WTC11 (cell line): ENCODE measurements at regions not wholly inside any gene's neighbourhood (a gene's known extent, or its start where the extent isn't known, plus 50 kb on each side); places are given as distances from the start of the nearest gene placed in this dataset.

ENCODE experiments used
- ATAC-seq: fragments of 200-7000 bp; cut with Tn5 transposase; 2 replicates; pipeline ENCODE4 v1.10.0; 2021; ENCODE audit warnings: mild to moderate bottlenecking, moderate library complexity
- CTCF ChIA-PET: fragments of 300-600 bp; sonication (Branson Sonifier 250); formaldehyde crosslinking; loops from one replicate; lab custom pipeline; 2021; ENCODE audit warnings: antibody characterized with exemption; lab: Charles Lee
- POLR2A ChIA-PET: fragments of 350-600 bp; sonication (Branson Sonifier 250); formaldehyde crosslinking; loops from one replicate; lab custom pipeline; 2021; ENCODE audit warnings: antibody characterized with exemption; lab: Charles Lee
- DNase-seq: peaks from one replicate; pipeline ENCODE4 v3.0.0; 2021; ENCODE audit warnings: low spot score
- H3K27ac Mint-ChIP-seq: 2 replicates; pipeline ENCODE4 v1.8.0; 2021; ENCODE audit warnings: mixed read lengths
- H3K27me3 Mint-ChIP-seq: 2 replicates; pipeline ENCODE4 v1.8.0; 2021; ENCODE audit warnings: low read depth, mild to moderate bottlenecking, moderate library complexity, mixed read lengths
- H3K36me3 Mint-ChIP-seq: 2 replicates; pipeline ENCODE4 v1.8.0; 2021; ENCODE audit warnings: mixed read lengths
- H3K4me1 Mint-ChIP-seq: 2 replicates; pipeline ENCODE4 v1.8.0; 2022; ENCODE audit warnings: mixed read lengths
- H3K4me3 Mint-ChIP-seq: 2 replicates; pipeline ENCODE4 v1.8.0; 2021; ENCODE audit warnings: mild to moderate bottlenecking, moderate library complexity, mixed read lengths
- H3K9me3 Mint-ChIP-seq: 2 replicates; pipeline ENCODE4 v1.8.0; 2021; ENCODE audit warnings: mixed read lengths
- AFF4 ChIP-seq: sonication (generic); formaldehyde crosslinking; IDR thresholded peaks from 2 replicates; pipeline ENCODE4 v1.8.1; 2023; ENCODE audit warnings: mild to moderate bottlenecking, missing genetic modification reagents, borderline replicate concordance
- ATF2 ChIP-seq: sonication (generic); formaldehyde crosslinking; IDR thresholded peaks from 2 replicates; pipeline ENCODE4 v1.8.1; 2022; ENCODE audit warnings: low read depth, missing genetic modification reagents, borderline replicate concordance
- FOXP4 ChIP-seq: sonication (generic); formaldehyde crosslinking; IDR thresholded peaks from 2 replicates; pipeline ENCODE4 v1.8.0; 2022; ENCODE audit warnings: mild to moderate bottlenecking, missing genetic modification reagents
- MXD4 ChIP-seq: fragments of 250-450 bp; sonication (Bioruptor Pico); IDR thresholded peaks from 2 replicates; pipeline ENCODE4 v1.8.0; 2021; ENCODE audit warnings: mild to moderate bottlenecking, moderate library complexity, borderline replicate concordance
- NFYB ChIP-seq: sonication (generic); formaldehyde crosslinking; conservative IDR thresholded peaks from 2 replicates; pipeline ENCODE4 v1.8.0; 2022; ENCODE audit warnings: low read depth, missing genetic modification reagents
- RORB ChIP-seq: fragments of 250-450 bp; sonication (Bioruptor Pico); IDR thresholded peaks from 2 replicates; pipeline ENCODE4 v1.9.0; 2021; ENCODE audit warnings: mild to moderate bottlenecking
- TEAD1 ChIP-seq: sonication (generic); formaldehyde crosslinking; IDR thresholded peaks from 2 replicates; pipeline ENCODE4 v1.8.0; 2022; ENCODE audit warnings: mild to moderate bottlenecking, missing genetic modification reagents
- TP53 ChIP-seq: sonication (generic); formaldehyde crosslinking; IDR thresholded peaks from 2 replicates; pipeline ENCODE4 v1.8.1; 2023; ENCODE audit warnings: mild to moderate bottlenecking, missing genetic modification reagents
- USF2 ChIP-seq: sonication (generic); formaldehyde crosslinking; IDR thresholded peaks from 2 replicates; pipeline ENCODE4 v1.8.1; 2023; ENCODE audit warnings: mild to moderate bottlenecking, missing genetic modification reagents, moderate library complexity
- ZBTB21 ChIP-seq: sonication (generic); formaldehyde crosslinking; IDR thresholded peaks from 2 replicates; pipeline ENCODE4 v1.8.1; 2023; ENCODE audit warnings: mild to moderate bottlenecking, missing genetic modification reagents, borderline replicate concordance
- ZNF138 ChIP-seq: sonication (generic); formaldehyde crosslinking; conservative IDR thresholded peaks from 2 replicates; pipeline ENCODE4 v1.8.1; 2022; ENCODE audit warnings: mild to moderate bottlenecking, moderate library complexity, missing genetic modification reagents
- ZNF317 ChIP-seq: sonication (generic); formaldehyde crosslinking; IDR thresholded peaks from 2 replicates; pipeline ENCODE4 v1.8.1; 2023; ENCODE audit warnings: low read depth, mild to moderate bottlenecking, moderate library complexity, missing genetic modification reagents, borderline replicate concordance
- ZNF423 ChIP-seq: fragments of 250-450 bp; sonication (Bioruptor Pico); IDR thresholded peaks from 2 replicates; pipeline ENCODE4 v2.1.2; 2022; ENCODE audit warnings: mild to moderate bottlenecking, moderate library complexity
- ZNF425 ChIP-seq: fragments of 250-450 bp; sonication (Bioruptor Pico); conservative IDR thresholded peaks from 2 replicates; pipeline ENCODE4 v1.9.0; 2021; ENCODE audit warnings: mild to moderate bottlenecking
- TF ChIP-seq, protein P1 (sequence below): sonication (generic); formaldehyde crosslinking; conservative IDR thresholded peaks from 2 replicates; pipeline ENCODE4 v1.8.1; 2023; ENCODE audit warnings: mild to moderate bottlenecking, low read depth, missing genetic modification reagents, moderate library complexity
- TF ChIP-seq, protein P2 (sequence below): fragments of 250-450 bp; sonication (Bioruptor Pico); IDR thresholded peaks from 2 replicates; pipeline ENCODE4 v1.8.0; 2021; ENCODE audit warnings: mild to moderate bottlenecking

DNA sequence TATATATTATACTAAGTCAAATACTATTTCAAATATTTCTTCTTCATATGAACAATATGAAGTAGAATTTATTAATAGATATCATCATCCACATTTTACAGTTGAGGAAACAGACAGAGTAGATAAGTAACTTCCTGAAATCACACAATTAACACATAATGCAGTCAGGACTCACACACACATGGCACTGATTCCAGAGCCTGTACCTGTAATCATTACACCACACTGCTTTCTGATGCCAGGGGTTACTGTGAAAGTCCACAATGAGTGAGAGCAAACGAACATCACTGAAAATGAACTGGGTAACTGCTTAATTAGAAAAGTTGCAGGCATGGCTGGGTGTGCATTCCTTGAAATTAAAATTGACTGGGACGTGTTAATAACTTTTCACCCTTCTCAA lies 169.3 kb upstream of the IFNG-AS1 start (continued):
- no peak for TF ChIP-seq FOXP4
- TF ChIP-seq, protein P1, sequence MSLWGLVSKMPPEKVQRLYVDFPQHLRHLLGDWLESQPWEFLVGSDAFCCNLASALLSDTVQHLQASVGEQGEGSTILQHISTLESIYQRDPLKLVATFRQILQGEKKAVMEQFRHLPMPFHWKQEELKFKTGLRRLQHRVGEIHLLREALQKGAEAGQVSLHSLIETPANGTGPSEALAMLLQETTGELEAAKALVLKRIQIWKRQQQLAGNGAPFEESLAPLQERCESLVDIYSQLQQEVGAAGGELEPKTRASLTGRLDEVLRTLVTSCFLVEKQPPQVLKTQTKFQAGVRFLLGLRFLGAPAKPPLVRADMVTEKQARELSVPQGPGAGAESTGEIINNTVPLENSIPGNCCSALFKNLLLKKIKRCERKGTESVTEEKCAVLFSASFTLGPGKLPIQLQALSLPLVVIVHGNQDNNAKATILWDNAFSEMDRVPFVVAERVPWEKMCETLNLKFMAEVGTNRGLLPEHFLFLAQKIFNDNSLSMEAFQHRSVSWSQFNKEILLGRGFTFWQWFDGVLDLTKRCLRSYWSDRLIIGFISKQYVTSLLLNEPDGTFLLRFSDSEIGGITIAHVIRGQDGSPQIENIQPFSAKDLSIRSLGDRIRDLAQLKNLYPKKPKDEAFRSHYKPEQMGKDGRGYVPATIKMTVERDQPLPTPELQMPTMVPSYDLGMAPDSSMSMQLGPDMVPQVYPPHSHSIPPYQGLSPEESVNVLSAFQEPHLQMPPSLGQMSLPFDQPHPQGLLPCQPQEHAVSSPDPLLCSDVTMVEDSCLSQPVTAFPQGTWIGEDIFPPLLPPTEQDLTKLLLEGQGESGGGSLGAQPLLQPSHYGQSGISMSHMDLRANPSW (CRISPR knock-in tag) = no peak
- no peak for TF ChIP-seq ZNF425 (CRISPR knock-in tag)
- TF ChIP-seq, protein P2, sequence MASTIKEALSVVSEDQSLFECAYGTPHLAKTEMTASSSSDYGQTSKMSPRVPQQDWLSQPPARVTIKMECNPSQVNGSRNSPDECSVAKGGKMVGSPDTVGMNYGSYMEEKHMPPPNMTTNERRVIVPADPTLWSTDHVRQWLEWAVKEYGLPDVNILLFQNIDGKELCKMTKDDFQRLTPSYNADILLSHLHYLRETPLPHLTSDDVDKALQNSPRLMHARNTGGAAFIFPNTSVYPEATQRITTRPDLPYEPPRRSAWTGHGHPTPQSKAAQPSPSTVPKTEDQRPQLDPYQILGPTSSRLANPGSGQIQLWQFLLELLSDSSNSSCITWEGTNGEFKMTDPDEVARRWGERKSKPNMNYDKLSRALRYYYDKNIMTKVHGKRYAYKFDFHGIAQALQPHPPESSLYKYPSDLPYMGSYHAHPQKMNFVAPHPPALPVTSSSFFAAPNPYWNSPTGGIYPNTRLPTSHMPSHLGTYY (CRISPR knock-in tag) = no peak

DNA sequence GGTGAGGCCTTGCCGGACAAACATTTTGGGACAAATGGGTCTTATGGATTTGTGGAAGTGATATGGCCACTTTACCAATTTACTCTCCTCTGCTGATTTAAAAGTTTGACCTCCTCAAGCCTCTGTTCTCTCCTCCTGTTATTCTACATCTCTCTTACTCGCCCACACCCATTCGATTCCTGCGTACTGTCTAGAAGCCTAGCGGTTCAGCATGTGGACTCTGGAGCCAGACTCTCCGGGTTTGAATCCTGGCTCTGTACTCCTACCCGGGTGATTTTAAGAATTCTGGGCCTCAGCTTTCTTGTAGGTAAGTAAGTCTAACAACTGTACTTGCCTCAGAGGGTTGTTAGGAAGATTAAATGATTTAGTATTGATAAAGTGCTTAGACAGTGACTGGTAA lies 168.6 kb upstream of the IFNG-AS1 start:
- TF ChIP-seq NFYB (CRISPR knock-in tag) (no peak), ZNF138 (CRISPR knock-in tag) (no peak), TP53 (CRISPR knock-in tag) (no peak), ZBTB21 (CRISPR knock-in tag) (no peak), AFF4 (CRISPR knock-in tag) (no peak), MXD4 (CRISPR knock-in tag) (no peak), ZNF317 (CRISPR knock-in tag) (no peak), USF2 (CRISPR knock-in tag) (no peak), RORB (no peak), ATF2 (no peak), TEAD1 (CRISPR knock-in tag) (no peak), ZNF423 (no peak)
- TF ChIP-seq, protein P1 (CRISPR knock-in tag) = no peak
- H3K36me3 Mint-ChIP-seq = peaks cover 14% of the 10 kb centered on the region
- H3K4me1 Mint-ChIP-seq = no peaks in the 10 kb centered on the region
- no peak overlapping the region for H3K4me3 Mint-ChIP-seq
- H3K27me3 Mint-ChIP-seq = no peaks in the 10 kb centered on the region
- ChIA-PET POLR2A (no interaction called here), CTCF (no interaction called here)
- DNase-seq = no peak
- H3K27ac Mint-ChIP-seq = no peak overlapping the region
- H3K9me3 Mint-ChIP-seq = peaks cover 21% of the 10 kb centered on the region
- ATAC-seq = no peak
